ENCODE measurements at regions not wholly inside any gene's neighbourhood (a gene's known extent, or its start where the extent isn't known, plus 50 kb on each side); places are given as distances from the start of the nearest gene placed in this dataset.
"Not testable (repeated sequence)": the region's sequence is repeated elsewhere in the genome, so short reads cannot be mapped to it uniquely, and the experiment has no call there.

DNA sequence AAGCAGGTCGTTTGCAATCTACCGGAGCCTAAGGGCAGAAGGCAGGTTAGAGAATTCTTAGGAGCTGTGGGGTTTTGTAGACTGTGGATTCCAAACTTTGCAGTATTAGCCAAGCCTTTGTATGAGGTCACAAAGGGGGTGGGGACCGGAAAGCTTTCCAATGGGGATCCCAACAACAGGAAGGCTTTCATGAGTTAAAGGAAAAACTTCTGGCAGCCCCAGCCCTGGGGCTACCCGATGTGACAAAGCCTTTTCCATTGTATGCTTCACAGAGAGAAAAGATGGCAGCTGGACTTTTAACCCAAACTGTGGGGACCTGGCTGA lies 199.2 kb upstream of the PZP start:
- not testable (repeated sequence) for DNase-seq

DNA sequence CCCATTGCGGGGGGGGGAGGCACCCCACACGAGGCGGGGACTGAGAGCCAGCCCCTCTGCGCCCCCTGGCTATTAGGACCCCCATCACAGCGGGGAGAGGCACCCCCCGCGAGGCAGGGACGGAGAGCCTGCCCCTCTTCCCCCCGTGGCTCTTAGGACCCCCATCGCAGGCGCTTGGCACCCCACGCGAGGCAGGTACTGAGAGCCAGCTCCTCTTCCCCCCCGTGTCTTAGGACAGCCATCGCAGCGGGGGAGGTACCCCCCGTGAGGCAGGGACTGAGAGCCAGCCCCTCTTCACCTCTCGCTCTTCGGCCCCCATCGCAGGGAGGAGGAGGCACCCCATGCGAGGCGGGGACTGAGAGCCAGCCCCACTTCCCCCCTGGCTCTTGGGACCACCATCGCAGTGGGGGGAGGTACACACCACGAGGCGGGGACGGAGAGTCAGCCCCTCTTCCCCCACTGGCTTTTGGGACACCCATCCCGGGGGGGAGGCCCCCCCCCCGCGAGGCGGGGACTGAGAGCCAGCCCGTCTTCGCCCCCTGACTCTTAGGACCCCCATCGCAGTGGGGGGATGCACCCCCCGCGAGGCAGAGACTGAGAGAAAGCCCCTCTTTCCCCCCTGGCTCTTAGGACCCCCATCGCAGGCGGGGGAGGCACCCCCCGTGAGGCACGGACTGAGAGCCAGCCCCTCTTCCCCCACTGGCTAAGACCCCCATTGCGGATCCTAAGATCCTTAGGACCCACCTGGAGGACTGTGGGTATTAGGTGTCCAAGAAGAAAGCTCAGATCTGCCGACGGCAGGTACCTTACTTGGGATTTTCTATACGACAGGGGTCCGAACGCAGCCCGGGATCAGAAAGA lies 198.6 kb upstream of the PZP start:
- no peak for DNase-seq

DNA sequence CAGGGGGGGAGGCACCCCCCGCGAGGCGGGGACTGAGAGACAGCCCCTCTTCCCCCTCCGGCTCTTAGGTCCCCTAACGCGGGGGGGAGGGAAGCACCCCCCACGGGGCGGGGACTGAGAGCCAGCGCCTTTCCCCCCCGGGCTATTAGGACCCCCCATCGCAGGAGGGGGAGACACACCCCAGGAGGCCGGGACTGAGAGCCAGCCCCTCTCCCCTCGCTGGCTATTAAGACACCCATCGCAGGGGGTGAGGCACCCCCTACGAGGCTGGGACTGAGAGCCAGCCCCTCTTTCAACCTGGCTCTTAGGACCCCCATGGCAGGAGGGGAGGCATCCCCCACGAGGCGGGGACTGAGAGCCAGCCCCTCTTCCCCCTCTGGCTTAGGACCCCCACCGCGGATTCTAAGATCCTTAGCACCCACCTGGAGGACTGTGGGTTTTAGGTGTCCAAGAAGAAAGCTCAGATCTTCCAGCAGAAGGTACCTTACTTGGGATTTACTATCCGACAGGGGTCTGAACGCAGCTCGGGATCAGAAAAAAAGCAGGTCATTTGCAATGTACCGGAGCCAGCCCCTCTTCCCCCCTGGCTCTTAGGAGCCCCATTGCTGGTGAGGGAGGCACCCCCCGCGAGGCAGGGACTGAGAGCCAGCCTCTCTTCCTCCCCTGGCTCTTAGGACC lies 197.8 kb upstream of the PZP start:
- DNase-seq = no peak

DNA sequence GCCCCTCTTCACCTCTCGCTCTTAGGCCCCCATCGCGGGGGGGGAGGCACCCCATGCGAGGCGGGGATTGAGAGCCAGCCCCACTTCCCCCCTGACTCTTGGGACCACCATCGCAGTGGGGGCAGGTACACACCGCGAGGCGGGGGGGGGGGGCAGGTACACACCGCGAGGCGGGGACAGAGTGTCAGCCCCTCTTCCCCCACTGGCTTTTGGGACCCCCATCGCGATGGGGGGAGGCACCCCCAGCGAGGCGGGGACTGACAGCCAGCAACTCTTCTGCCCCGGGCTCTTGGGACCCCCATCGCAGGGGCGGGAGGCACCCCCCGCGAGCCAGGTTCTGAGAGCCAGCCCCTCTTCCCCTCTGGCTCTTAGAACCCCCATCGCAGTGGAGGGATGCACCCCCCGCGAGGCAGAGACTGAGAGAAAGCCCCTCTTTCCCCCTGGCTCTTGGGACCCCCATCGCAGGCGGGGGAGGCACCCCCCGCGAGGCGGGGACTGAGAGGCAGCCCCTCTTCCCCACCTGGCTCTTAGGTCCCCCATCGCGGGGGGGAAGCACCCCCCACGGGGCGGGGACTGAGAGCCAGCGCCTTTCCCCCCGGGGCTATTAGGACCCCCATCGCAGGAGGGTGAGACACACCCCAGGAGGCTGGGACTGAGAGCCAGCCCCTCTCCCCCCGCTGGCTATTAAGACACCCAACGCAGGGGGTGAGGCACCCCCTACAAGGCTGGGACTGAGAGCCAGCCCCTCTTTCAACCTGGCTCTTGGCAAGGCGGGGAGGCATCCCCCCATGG lies 196.5 kb upstream of the PZP start:
- DNase-seq = no peak

DNA sequence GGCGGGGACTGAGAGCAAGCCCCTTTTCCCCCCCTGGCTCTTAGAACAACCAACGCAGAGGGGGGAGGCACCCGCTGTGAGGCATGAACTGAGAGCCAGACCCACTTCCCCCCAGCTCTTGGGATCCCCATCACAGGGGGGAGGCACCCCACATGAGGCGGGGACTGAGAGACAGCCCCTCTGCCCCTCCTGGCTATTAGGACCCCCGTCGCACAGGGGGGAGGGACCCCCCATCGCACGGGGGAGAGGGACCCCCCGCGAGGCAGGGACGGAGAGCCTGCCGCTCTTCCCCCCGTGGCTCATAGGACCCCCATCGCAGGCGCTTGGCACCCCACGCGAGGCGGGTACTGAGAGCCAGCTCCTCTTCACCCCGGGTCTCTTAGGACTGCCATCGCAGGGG lies 195.8 kb upstream of the PZP start:
- no peak for DNase-seq

DNA sequence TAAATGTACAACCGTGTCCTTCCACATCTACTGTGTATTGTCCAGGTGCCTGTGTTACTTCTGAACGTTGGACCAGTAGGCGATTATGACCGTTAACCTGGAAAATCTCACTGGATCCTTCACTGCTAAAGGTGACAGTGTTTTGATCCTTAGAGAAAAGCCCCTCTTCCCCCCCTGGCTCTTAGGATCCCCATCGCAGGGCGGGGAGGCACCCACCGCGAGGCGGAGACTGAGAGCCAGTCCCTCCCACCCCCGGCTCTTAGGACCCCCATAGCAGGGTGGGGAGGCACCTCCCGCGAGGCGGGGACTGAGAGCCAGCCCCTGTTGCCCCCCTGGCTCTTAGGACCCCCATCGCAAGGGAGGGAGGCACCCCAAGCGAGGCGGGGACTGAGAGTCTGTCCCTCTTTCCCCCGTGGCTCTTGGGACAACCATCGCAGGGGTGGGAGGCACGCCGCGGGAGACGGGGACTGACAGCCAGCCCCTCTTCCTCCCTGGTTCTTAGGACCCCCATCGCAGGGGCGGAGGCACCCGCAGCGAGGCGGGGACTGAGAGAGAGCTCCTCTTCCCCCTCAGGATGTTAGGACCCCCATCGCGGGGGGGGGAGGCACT lies 194.3 kb upstream of the PZP start:
- not testable (repeated sequence) for DNase-seq

DNA sequence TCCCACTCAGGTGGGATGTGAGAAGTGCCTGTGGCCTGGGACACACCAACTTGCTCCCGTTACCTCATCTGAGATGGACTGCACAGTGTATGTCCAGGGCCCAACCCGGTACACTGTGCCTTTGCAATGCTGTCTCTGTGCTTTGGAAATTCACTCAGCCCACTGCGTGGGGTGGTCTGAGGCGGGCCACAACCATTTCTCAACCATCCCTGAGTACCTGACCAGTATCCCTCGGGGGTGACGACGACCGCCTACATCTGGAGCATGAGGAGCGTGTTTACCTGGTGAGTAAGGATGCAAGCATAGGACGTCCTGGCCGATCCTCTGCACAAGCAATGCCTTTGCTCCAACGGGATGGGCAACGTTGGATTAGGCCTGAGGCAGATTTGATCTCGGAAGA lies 188.2 kb upstream of the PZP start:
- not testable (repeated sequence) for DNase-seq

DNA sequence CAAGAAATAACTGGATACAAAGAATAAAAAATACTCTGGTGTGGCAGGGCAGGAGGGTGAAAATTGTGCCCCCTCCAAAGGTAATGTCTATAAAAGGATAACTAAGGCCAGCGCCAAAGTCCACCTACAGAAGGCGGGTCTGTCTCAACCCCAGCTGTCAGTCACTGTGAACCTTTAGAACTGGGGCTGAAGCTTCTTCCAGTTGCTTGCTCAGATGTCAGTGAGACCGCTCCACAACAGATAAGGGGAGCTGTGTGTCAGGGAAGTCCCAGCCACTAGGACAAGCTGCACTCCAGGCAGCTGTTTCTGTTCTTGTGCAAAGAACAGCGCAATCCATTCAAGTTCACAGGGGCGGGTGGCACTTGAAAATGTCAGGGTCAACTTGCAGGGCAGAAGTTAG lies 187.0 kb upstream of the PZP start:
- not testable (repeated sequence) for DNase-seq

DNA sequence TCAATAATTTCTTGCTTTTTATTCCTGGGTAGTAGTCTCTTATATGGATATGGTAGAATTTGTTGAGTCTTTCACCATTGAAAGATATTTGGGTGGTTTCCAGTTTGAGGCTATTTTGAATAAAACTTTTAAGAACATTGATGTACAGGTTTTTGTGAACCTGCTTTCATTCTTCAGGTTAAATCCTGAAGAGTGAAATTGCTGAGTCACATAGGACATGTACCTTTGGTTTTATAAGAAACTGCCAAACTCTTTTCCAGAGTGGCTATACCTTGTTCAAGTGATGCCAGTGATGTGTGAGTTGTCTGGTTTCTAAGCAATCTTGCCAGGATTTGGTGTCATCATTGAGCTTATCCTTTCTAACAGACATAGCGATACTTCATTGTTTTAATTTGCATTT lies 184.6 kb upstream of the PZP start:
- DNase-seq = no peak

DNA sequence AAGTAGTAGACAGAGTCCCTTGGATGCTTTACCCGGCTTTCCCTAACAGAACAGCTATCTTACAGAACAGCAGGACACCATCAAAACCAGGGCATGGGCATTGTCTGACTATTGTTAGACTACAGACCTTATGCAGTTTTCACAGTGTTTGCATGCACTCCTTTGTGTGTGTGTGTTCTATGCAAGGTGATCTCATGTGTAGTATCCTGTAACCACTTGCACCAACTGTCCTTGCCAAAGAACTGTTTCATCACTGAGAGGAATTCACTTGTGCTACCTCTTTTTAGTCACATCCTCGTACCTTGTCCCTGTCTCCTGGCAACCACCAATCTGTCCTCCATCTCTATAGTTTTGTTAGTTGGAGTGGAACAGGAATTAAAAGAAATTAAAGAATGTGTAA lies 183.6 kb upstream of the PZP start:
- no peak for DNase-seq

DNA sequence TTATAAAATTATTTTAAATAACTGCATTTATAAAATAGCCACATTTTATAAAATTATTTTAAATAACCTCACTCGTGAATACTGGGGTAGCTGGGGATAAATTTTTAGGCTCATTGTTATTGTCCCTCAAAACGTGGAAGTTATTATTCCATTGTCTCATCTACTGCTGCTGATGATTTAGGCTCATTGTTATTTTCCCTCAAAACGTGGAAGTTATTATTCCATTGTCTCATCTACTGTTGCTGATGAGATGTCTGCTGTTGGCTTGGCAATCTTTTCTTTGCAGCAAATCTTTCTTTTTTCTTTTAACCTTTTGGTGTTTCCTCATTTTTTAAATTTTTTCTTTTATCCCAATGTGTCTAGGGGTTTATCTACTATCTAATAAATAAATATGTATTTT lies 182.6 kb upstream of the PZP start:
- no peak for DNase-seq

DNA sequence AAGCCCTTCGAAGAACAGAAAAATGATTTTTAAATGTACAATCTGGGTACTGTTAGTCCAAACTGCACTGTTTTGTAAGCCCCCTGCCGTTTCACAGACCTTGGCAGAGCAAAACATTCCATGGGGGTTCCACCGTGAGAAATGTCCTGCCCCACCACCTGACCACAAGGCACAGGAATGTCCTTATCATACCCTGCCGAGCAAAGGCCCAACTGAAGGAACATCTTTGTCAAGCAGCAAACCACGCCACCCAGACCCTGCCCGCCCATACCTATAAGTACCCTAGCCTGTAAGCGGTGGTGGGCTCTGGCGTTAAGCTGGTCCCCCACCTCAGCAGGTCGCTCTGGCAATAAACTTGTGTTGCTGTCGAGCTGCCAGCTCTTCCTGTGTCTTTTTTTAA lies 181.6 kb upstream of the PZP start:
- DNase-seq = no peak

DNA sequence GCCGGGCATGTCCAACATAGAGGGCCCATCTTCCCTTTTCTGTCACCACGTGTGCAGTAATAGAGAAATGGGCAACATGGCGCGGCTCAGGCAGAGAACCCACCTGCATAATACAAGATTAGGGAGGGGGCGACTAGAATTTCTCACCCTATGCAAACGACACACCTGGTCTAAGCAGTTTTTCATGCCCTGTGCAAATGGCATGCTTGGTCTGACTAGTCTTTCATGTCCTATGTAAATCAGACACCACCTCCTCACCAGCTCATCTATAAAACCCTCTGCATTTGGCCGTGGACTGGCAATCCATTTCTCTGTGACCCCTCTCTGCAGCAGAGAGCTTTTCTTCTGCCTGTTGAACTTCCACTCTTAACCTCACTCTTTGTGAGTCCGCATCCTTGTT lies 180.2 kb upstream of the PZP start:
- DNase-seq = no peak

DNA sequence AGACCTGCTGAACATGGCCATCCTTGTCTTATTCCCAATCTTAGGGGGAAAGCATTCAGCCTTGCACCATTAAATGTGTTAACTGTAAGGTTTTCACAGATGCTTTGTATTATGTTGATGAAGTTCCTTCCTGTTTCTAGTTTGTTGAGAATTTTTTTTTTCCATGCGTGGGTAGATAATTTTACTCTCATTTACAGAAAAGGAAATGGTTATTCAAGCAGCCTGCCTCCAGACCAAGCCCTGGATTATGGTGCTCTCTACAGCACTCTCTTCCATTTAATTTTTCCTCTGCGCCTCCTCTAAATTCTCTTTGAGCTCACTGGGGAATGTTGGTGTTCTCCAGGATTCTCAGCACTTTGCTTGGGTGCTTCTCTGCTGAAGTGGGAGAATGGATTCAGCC lies 179.3 kb upstream of the PZP start:
- DNase-seq = no peak

DNA sequence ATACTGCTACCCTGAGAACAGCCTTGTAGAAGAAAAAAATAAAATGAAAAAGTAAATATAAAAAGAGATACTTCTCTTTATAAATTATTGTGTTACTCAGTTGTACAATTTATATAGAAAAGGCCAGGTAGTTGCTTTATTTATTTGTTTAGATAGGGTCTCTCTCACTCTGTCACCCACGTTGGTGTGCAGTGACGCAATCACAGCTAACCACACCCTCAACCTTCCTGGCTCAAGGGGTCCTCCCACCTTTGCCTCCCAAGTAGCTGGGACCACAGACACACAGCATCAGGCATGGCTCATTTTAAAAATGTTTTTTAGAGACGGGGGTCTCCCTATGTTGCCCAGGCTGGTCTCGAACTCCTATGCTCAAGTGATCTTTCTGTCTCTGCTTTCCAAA lies 175.4 kb upstream of the PZP start:
- DNase-seq = no peak

DNA sequence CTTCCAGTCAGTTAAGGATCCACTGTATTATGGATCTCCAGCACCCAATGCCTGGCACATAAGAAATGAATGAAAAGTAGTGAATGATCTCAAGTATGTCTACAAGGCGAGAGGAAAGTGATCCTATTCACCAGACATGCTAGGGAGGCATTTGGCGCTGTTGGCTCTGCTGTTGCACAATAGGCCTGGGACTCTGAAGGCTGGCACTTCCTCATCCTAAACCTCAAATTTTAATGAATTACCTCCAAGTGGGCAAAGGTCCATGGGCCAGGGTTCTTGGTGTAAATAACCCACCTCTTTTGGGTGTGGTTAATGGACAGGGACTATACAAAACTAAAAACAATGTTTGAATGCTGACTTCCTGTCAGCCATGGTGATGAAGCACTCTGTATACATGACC lies 173.4 kb upstream of the PZP start:
- no peak for DNase-seq

DNA sequence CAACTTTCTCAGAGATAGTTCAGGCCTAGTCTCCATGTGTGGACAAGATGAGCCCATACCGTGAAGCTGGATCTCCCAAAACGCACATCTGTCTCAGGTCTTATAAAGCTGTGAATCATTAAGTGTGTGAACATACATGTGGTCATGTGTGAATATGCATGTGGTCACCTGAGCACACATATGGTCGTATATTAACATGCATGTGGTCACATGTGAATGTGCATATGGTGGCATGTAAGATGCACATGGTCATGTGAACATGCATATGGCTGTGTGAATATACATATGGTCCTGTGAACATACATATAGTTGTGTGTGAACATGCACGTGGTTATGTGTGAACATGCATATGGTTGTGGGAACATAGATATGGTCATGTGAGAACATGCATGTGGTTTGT lies 172.5 kb upstream of the PZP start:
- DNase-seq = no peak

DNA sequence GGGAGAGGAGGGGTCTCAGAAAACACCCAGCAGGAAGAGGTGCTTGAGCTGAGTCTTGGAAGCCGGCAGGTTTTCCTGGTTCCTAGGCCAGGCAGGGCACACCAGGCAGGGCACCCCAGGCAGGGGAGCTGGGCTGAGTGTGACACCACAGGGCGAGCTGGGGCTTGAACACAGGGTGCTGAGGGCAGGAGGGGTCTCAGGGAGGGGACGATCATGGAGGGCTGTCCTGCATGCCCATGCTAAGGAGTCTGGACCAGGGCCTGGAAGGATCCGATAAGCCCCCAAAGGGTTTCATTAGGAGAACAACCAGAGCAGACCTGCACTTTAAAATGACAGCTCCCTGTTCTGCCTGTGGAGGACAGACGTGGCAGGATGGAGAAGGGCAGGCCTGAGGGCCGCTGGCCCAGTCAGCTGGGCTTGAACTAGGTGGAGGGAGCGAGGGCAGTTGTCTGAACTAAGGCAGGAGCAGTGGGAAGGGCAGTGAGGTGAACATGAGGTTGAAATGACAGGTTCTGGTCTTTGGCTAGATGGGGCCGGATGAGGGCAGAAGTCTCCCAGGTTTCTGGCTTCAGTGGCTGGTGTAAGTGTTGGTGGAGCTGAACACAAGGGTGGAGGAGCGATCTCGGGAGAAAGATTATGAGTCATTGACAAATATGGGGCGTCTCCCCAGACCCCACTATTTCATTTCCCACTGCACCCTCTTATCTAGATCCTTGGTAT lies 171.0 kb upstream of the PZP start:
- no peak for DNase-seq

DNA sequence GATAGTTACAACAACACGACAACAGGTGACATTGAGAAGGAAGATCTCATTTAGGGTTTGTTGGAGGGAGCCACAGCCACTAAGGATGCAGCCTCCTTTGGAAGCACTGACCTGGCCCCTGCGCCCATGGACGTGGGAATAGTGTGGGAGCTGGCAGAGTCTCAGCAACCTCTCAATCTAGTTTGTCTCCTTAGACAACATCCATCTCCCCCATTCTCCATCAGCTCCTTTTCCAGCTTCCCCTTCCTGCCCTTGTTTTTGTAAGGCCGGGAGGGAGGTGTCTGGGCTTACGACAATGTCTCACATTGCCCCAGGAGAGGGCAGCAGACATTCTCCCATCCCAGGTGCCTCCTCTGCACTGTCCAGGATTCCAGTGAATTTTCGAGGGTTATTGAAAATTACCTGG lies 170.2 kb upstream of the PZP start:
- no peak for DNase-seq

DNA sequence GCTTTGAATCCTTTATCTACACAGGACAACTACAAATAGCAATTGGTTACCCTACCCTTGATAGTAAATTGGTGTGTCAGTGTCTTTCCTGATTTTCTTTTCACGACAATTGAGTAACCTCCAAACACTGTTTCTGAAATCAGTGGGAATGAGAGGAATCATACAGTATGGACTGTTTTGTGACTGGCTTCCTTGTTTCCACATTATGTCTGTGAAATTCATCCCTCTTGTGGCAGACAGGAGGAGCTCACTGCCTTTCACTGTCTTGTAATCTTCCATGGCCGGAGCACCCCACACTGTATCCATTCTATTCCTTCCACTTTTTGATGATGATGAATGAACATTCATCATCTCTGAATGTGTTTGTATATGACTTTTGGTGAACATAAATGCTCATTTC lies 164.0 kb upstream of the PZP start:
- DNase-seq = no peak

DNA sequence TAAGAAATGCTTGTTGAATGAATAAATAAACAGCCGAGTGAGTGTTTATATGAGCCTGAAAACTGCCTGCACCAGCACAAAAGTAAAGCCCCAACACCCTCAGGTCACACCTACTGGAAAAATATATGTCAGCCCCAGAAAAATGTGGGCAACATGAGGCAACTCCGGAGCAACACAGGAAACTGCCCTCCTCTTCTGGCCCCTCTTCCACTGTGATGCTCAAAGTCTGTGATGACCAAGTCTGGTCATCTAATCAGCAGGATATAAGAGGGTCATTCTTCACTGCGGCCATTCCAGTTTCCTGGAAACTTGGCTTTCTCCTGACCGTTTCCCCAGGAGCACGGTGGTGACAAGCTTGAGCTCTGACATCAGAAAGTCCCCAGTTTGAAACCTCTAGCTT lies 159.6 kb upstream of the PZP start:
- no peak for DNase-seq

DNA sequence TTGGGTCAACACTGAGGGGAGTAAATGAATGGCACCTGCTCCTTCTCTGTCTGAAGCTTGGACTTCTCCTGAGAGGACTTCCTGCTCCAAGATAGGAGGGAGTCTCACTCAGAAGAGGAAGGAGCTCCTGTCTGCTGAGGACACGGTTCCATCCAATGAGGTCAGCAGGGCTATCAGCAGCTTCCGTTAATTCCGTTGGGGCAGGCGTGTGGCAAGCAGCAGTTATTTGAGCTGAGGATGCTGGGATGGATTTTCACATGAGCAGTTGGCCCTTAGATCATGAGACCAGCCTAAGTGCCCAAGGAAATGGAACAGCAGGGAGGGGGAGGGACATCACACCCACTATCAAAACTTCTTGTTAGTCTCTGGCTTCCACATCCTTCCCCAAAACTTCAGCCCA lies 159.0 kb upstream of the PZP start:
- no peak for DNase-seq

DNA sequence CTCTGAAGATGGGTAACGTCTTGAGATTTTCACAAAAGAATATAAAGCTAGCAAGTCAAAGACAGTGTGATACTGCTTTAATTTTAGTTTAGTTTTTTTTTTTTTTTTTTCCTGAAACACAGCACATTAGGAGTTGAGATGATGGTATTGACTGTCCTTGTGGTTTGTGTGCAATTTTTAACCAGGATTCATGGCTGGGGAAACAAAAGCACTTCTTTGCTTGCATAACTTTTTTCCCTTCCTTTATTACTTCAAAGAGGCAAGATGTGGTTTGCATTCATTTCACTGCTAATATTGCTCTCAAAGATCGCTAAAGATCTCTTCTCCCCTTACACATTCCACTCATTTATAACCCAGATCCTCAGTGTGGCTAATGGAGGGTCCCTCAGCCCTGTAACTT lies 157.1 kb upstream of the PZP start:
- no peak for DNase-seq

All from activated T-cell treated with anti-CD3 and anti-CD28 coated beads for 4 hours (primary cell).